Activated T-cell treated with anti-CD3 and anti-CD28 coated beads, Interleukin-2, amount 50 U/mL, for 72 hours (primary cell): ENCODE measurements at regions not wholly inside any gene's neighbourhood (a gene's known extent, or its start where the extent isn't known, plus 50 kb on each side); places are given as distances from the start of the nearest gene placed in this dataset.
"Not testable (repeated sequence)": the region's sequence is repeated elsewhere in the genome, so short reads cannot be mapped to it uniquely, and the experiment has no call there.

Experiments
- ATAC-seq, 2 donors: fragments of 150-1000 bp; cut with Tn5 transposase; replicated peaks in 1 of 2; 2 replicates each; pipeline ENCODE4 v1.10.0; 2021; ENCODE audit warnings: moderate library complexity in 2 of 2, mild to moderate bottlenecking in 1 of 2
- DNase-seq, 2 donors: peaks; one replicate each; pipeline ENCODE4 v3.0.0; 2021 to 2022; ENCODE audit warnings: mixed read lengths in 1 of 2
- H3K27ac Mint-ChIP-seq: one replicate; pipeline ENCODE4 v1.8.0; 2022; ENCODE audit warnings: mild to moderate bottlenecking, moderate library complexity, mixed read lengths
- H3K27me3 Mint-ChIP-seq: one replicate; pipeline ENCODE4 v1.8.0; 2022; ENCODE audit warnings: low read depth, mixed read lengths
- H3K36me3 Mint-ChIP-seq, 2 donors: one replicate each; pipeline ENCODE4 v1.8.0; 2022; ENCODE audit warnings: mixed read lengths in 2 of 2, mild to moderate bottlenecking in 1 of 2; ENCODE audit not compliant: insufficient read depth in 2 of 2
- H3K4me1 Mint-ChIP-seq: one replicate; pipeline ENCODE4 v1.8.0; 2022; ENCODE audit warnings: low read depth, mixed read lengths
- H3K4me3 Mint-ChIP-seq, 2 donors: one replicate each; pipeline ENCODE4 v1.8.0; 2022; ENCODE audit warnings: mild to moderate bottlenecking in 2 of 2, mixed read lengths in 2 of 2, moderate library complexity in 2 of 2
- H3K9me3 Mint-ChIP-seq, 2 donors: one replicate each; pipeline ENCODE4 v1.8.0; 2022; ENCODE audit warnings: mixed read lengths in 2 of 2

GRCh38 chr10:30176776-30177533 is 117.6 kb upstream of the JCAD start:
- no peaks in the 10 kb centered on the region for H3K36me3 Mint-ChIP-seq
- H3K4me3 Mint-ChIP-seq, result no peak overlapping the region
- DNase-seq (no peak), ATAC-seq (no peak)
- no peak overlapping the region for H3K27ac Mint-ChIP-seq
- H3K27me3 Mint-ChIP-seq, result peaks cover 19% of the 10 kb centered on the region
- no peaks in the 10 kb centered on the region for H3K9me3 Mint-ChIP-seq
- no peaks in the 10 kb centered on the region for H3K4me1 Mint-ChIP-seq

- no peaks in the 10 kb centered on the region for H3K9me3 Mint-ChIP-seq
- peaks cover 23% of the 10 kb centered on the region for H3K27me3 Mint-ChIP-seq
- no peak overlapping the region for H3K4me3 Mint-ChIP-seq
- no peak overlapping the region for H3K27ac Mint-ChIP-seq
- no peak for DNase-seq
- no peaks in the 10 kb centered on the region for H3K36me3 Mint-ChIP-seq
- no peak for ATAC-seq
- H3K4me1 Mint-ChIP-seq, result no peaks in the 10 kb centered on the region
Measured at GRCh38 chr10:30176182-30176581, 116.8 kb upstream of the JCAD start.

GRCh38 chr10:30172673-30173072 is 113.3 kb upstream of the JCAD start:
- peaks cover 27% of the 10 kb centered on the region for H3K27me3 Mint-ChIP-seq
- no peaks in the 10 kb centered on the region for H3K9me3 Mint-ChIP-seq
- no peak overlapping the region for H3K27ac Mint-ChIP-seq
- H3K4me1 Mint-ChIP-seq, result no peaks in the 10 kb centered on the region
- no peak overlapping the region for H3K4me3 Mint-ChIP-seq
- ATAC-seq (no peak), DNase-seq (no peak)
- no peaks in the 10 kb centered on the region for H3K36me3 Mint-ChIP-seq

DNA sequence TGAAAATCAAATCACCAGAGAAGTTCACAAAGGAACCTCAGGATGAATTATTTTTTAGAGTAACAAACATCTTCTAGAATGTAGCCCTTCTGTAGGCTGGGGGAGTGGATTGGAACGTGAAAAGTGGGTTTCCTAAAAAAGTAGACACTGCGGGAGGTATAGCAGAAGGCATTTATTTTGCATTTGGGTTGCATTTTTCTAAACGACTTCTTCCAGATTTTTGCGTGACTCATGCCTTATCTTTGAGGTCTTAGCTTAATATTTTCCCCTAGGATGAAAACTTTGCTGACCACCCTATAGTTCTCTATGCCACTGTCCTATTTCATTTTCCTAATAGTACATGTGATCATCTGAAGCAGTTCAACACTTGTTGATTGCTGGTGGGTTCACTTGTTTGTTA is 112.7 kb upstream of the JCAD start:
- no peaks in the 10 kb centered on the region for H3K36me3 Mint-ChIP-seq
- H3K4me1 Mint-ChIP-seq, result no peaks in the 10 kb centered on the region
- no peak overlapping the region for H3K4me3 Mint-ChIP-seq
- H3K9me3 Mint-ChIP-seq, result no peaks in the 10 kb centered on the region
- H3K27me3 Mint-ChIP-seq, result peaks cover 30% of the 10 kb centered on the region
- DNase-seq (no peak), ATAC-seq (no peak)
- H3K27ac Mint-ChIP-seq, result no peak overlapping the region

DNA sequence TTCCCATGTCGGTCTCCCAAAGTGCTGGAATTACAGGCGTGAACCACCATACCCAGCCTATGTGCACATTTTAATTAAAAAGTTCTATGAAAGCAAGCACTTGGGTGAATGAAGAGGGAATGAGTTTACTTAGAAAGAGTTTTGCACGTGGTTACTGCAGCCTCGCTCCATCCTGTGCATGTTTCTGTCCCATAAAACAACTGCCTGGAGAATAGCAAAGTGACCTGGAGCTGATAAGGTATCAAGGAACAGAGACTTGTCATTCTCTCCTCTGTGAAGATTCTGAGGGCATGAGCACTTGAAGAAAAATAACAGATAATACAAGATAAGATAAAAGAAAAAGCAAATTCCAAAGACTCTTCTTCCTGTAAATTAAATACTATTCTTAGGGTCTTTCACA is 112.2 kb upstream of the JCAD start:
- peaks cover 29% of the 10 kb centered on the region for H3K27me3 Mint-ChIP-seq
- no peak overlapping the region for H3K27ac Mint-ChIP-seq
- H3K4me1 Mint-ChIP-seq, result no peaks in the 10 kb centered on the region
- no peaks in the 10 kb centered on the region for H3K9me3 Mint-ChIP-seq
- ATAC-seq (no peak), DNase-seq (no peak)
- no peaks in the 10 kb centered on the region for H3K36me3 Mint-ChIP-seq
- no peak overlapping the region for H3K4me3 Mint-ChIP-seq

DNA sequence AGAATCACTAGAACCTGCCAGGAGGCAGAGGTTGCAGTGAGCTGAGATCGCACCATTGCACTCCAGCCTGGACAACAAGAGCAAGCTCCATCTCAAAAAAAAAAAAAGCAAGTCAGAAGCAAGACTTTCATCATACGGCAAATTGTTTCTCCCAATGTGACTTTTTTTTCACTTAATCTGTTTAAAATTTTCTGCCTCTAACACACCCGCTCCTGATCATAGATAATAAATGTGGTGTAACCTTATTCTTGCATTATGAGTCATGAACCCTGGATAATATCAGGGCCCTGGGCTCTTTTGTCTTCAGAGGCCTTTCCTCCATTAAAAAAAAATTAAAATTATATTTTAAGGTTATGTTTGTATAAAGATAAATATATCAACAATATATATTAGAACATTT is 111.4 kb upstream of the JCAD start:
- Mint-ChIP-seq H3K4me3 (no peak overlapping the region), H3K27me3 (peaks cover 26% of the 10 kb centered on the region), H3K27ac (no peak overlapping the region), H3K9me3 (no peaks in the 10 kb centered on the region), H3K36me3 (no peaks in the 10 kb centered on the region), H3K4me1 (no peaks in the 10 kb centered on the region)
- no peak for ATAC-seq
- DNase-seq, result no peak

GRCh38 chr10:30170146-30170545 is 110.8 kb upstream of the JCAD start:
- Mint-ChIP-seq H3K36me3 (no peaks in the 10 kb centered on the region), H3K27me3 (peaks cover 31% of the 10 kb centered on the region), H3K27ac (no peak overlapping the region), H3K4me3 (no peak overlapping the region), H3K4me1 (no peaks in the 10 kb centered on the region), H3K9me3 (no peaks in the 10 kb centered on the region)
- DNase-seq, result no peak
- ATAC-seq, result no peak

- no peak for DNase-seq
- Mint-ChIP-seq H3K36me3 (no peaks in the 10 kb centered on the region), H3K4me3 (no peak overlapping the region), H3K9me3 (no peaks in the 10 kb centered on the region), H3K27me3 (peaks cover 36% of the 10 kb centered on the region), H3K4me1 (no peaks in the 10 kb centered on the region), H3K27ac (no peak overlapping the region)
- no peak for ATAC-seq
Measured at GRCh38 chr10:30169342-30169741, 110.0 kb upstream of the JCAD start.

DNA sequence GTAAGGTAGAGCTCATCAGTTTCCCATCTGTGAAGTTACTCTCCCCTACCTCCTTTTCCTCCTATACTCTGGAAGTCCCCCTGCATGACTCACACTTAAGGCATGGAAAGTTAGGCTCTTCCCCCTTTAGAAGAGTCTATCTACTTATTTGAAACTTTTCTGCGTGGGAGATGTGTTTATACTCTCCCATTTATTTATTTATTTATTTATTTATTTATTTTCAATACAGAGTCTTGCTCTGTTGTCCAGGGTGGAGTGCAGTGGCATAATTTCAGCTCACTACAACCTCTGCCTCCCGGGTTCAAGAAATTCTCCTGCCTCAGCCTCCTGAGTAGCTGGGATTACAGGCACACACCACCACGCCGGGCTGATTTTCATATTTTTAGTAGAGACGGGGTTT is 107.5 kb upstream of the JCAD start:
- Mint-ChIP-seq H3K4me3 (no peak overlapping the region), H3K27me3 (peaks cover 27% of the 10 kb centered on the region), H3K27ac (no peak overlapping the region), H3K9me3 (no peaks in the 10 kb centered on the region), H3K36me3 (no peaks in the 10 kb centered on the region), H3K4me1 (no peaks in the 10 kb centered on the region)
- ATAC-seq (no peak), DNase-seq (no peak)

GRCh38 chr10:30163410-30163809 is 104.0 kb upstream of the JCAD start:
- H3K9me3 Mint-ChIP-seq, H3K27ac Mint-ChIP-seq, DNase-seq, H3K36me3 Mint-ChIP-seq, H3K4me1 Mint-ChIP-seq, ATAC-seq: not testable (repeated sequence)
- H3K4me3 Mint-ChIP-seq, result peak overlapping the region; percentile 48 to 65
- H3K27me3 Mint-ChIP-seq, result peaks cover 30% of the 10 kb centered on the region

DNA sequence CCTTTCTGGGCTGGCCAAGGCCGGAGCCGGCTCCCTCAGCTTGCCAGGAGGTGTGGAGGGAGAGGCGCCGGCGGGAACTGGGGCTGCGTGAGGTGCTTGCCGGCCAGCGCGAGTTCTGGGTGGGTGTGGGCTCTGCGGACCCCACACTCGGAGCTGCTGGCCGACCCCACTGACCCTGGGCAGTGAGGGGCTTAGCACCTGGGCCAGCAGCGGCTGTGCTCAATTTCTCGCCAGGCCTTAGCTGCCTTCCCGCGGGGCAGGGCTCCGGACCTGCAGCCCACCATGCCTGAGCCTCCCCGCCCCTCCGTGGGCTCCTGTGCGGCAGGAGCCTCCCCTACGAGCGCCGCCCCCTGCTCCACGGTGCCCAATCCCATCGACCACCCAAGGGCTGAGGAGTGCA is 103.4 kb upstream of the JCAD start:
- not testable (repeated sequence) for H3K4me1 Mint-ChIP-seq, H3K27ac Mint-ChIP-seq, DNase-seq, H3K36me3 Mint-ChIP-seq, H3K9me3 Mint-ChIP-seq, ATAC-seq, H3K4me3 Mint-ChIP-seq
- H3K27me3 Mint-ChIP-seq, result peaks cover 31% of the 10 kb centered on the region

GRCh38 chr10:30160271-30160982 is 101.0 kb upstream of the JCAD start:
- Mint-ChIP-seq H3K36me3 (no peaks in the 10 kb centered on the region), H3K27me3 (peaks cover 18% of the 10 kb centered on the region), H3K4me3 (no peak overlapping the region), H3K4me1 (no peaks in the 10 kb centered on the region), H3K27ac (no peak overlapping the region), H3K9me3 (no peaks in the 10 kb centered on the region)
- ATAC-seq (no peak), DNase-seq (no peak)

DNA sequence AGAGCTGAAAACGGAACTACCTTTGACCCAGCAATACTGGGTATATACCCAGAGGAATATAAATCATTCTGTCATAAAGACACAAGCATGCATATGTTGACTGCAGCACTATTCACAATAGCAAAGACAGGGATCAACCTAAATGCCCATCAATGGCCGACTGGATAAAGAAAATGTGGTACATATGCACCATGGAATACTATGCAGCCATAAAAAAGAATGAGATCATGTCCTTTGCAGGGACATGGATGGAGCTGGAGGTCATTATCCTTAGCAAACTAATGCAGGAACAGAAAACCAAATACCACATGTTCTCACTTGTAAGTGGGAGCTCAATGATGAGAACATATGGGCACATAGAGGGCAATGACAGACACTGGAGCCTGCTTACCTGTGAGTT is 100.2 kb upstream of the JCAD start:
- not testable (repeated sequence) for H3K27ac Mint-ChIP-seq, H3K9me3 Mint-ChIP-seq, H3K4me1 Mint-ChIP-seq, ATAC-seq, H3K4me3 Mint-ChIP-seq, H3K36me3 Mint-ChIP-seq, DNase-seq
- H3K27me3 Mint-ChIP-seq, result peaks cover 15% of the 10 kb centered on the region
